GM12875 (cell line): ENCODE measurements at regions not wholly inside any gene's neighbourhood (a gene's known extent, or its start where the extent isn't known, plus 50 kb on each side); places are given as distances from the start of the nearest gene placed in this dataset.

Experiments used
- H3K4me3 ChIP-seq: one replicate; pipeline ENCODE4 v1.5.1; 2011; ENCODE audit warnings: low read depth, low read length, control low read depth
- TF ChIP-seq, protein P1 (sequence below): IDR thresholded peaks from 2 replicates; pipeline ENCODE4 v1.5.1; 2011; ENCODE audit warnings: low read depth, mild to moderate bottlenecking, control low read depth, inconsistent platforms, low read length, moderate library complexity, borderline replicate concordance; ENCODE audit not compliant: insufficient read depth

DNA sequence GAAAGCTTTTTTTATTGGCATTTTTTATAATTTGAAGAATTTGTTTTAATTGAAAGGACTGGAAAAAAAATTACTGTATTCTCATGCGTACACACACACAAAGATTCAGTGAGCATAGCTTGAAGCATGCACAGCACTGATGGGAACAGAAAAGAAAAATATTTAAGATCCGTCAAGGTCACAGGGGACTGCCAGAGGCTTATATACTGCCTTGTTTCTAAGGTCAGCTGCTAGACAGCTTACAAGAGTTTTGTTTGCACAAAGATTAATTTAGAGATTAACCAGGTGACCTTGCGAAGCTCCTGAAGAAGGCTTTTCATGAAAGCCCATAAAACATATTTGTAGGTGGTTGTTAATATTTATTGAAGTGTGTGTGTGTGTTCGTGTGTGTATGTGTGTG, 396.3 kb downstream of the TRIB2 start:
- no peak overlapping the region for H3K4me3 ChIP-seq
- TF ChIP-seq, protein P1, sequence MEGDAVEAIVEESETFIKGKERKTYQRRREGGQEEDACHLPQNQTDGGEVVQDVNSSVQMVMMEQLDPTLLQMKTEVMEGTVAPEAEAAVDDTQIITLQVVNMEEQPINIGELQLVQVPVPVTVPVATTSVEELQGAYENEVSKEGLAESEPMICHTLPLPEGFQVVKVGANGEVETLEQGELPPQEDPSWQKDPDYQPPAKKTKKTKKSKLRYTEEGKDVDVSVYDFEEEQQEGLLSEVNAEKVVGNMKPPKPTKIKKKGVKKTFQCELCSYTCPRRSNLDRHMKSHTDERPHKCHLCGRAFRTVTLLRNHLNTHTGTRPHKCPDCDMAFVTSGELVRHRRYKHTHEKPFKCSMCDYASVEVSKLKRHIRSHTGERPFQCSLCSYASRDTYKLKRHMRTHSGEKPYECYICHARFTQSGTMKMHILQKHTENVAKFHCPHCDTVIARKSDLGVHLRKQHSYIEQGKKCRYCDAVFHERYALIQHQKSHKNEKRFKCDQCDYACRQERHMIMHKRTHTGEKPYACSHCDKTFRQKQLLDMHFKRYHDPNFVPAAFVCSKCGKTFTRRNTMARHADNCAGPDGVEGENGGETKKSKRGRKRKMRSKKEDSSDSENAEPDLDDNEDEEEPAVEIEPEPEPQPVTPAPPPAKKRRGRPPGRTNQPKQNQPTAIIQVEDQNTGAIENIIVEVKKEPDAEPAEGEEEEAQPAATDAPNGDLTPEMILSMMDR = no peak

DNA sequence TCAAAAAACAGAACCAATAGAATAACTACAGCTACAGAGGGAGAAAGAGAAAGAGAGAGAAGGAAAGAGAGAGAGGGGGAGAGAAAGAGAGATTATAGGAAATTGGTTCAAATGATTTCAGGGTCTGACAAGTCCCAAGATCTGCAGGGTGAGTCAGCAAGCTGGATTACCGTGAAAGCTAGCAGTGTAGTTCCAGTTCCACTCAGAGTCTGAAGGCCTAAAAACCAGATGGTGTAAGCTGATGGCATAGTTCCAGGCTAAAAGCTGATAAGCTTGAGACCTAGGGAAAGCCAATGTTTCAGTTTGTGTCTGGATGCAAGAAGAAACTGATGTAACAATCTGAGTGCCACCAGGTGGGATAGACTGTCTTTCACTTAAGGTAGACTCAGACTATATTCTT, 397.7 kb downstream of the TRIB2 start:
- no peak overlapping the region for H3K4me3 ChIP-seq
- TF ChIP-seq, protein P1 = no peak

DNA sequence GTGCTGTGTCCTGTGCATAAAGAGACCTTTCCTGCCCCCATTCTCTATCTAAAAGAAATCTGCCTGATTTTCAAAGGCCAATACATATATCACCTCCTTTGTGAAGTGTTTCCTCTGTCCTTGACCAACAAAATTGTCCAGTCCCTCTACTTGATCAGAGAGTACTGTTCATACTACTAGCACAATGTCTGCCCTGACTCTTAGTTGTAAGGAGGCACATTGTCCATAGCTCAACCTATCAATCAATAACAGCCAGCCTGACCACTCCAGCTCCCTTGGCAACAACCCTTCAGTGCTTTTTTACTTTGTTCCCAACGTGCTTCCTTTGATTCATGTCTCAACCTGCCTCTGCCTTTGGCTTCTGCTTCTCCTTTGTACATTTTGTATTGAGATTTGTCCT, 398.9 kb downstream of the TRIB2 start:
- H3K4me3 ChIP-seq = no peak overlapping the region
- TF ChIP-seq, protein P1 = no peak

DNA sequence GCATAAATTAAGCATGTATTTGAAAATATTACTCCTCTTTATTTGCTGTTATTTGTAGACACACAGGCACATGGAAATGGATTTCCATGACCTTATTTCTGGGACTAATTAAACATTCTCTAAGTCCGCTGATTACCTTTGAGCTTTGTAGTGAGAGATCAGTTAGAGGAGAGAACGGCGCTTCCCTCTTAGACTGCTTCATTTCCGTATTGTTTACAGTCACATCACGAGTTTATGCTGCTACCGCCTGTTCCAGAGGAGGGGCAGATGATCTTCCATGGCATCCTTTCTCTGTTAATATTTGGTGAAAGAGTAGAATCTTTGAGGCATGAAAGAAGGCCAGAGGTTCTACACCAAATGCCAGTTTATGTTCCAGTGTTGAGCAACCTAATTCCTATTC, 404.4 kb downstream of the TRIB2 start:
- TF ChIP-seq, protein P1 = no peak
- no peak overlapping the region for H3K4me3 ChIP-seq

DNA sequence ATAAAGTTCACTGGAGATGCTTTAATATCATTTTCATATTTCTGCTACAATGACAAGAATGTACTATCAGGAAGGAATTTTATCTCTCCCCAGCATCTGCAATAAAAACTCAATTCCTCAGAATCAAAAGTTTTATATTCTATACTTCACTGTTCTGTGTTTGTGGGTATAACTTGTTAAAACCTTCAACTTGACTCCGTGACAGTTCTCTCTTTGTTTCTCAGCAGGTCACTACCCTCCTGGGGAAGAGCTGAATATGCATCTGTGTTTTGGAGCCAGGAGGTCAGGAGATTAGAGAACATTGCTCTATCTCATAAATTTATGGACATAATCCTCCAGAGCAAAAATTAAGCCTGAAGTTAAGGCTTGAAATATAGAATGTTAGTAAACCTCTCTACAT, 411.4 kb downstream of the TRIB2 start:
- TF ChIP-seq, protein P1 = no peak
- no peak overlapping the region for H3K4me3 ChIP-seq

DNA sequence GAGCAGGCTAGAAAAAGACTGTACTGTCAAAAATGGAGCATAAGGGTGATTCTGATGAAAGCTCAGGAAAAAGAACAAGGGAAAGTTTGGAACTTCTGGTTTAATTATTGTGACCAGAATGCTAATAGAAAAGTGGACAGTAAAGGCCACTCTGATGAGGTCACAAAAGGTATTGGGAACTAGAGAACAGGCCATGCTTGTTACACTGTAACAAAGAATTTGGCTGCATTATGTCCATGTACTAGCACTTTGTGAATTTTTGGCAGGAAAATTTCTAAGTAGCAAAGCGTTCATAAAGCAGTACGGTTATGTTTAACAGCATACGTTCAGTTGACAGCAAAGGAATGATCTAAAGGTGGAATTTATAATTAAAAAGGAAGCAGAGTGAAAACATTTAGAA, 418.6 kb downstream of the TRIB2 start:
- no peak overlapping the region for H3K4me3 ChIP-seq
- TF ChIP-seq, protein P1 = no peak

DNA sequence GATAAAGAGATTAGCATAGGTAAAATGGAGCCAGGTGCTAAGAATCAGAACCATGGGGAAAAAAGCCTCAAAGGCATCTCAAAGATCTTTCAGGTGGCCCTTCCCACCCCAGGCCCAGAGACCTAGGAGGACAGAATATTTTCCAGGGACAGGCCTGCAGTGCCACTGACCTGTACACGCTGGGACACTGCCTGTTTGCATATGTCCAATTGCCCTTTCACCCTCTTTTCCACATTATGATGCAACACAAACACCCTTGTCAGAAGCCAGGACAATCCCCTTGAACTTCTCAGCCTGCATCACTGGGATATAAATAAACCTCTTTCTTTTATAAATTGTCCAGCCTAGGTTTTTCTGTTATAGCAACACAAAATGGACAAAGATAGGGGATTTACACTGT, 419.1 kb downstream of the TRIB2 start:
- TF ChIP-seq, protein P1 = no peak
- H3K4me3 ChIP-seq = no peak overlapping the region
